ENCODE measurements at regions not wholly inside any gene's neighbourhood (a gene's known extent, or its start where the extent isn't known, plus 50 kb on each side); places are given as distances from the start of the nearest gene placed in this dataset.

- no peak for TF ChIP-seq CTCF (IDR thresholded peaks at IDR 0.05; ENCODE audit: insufficient read depth, low read depth, low read length)
- TF ChIP-seq EZH2 (IDR thresholded peaks at IDR 0.05; ENCODE audit: insufficient read depth, low read length): no peak
Measured at GRCh38 chr4:113849771-113850170, 88.2 kb upstream of the CAMK2D start.
